ENCODE measurements at regions not wholly inside any gene's neighbourhood (a gene's known extent, or its start where the extent isn't known, plus 50 kb on each side); places are given as distances from the start of the nearest gene placed in this dataset.

DNA sequence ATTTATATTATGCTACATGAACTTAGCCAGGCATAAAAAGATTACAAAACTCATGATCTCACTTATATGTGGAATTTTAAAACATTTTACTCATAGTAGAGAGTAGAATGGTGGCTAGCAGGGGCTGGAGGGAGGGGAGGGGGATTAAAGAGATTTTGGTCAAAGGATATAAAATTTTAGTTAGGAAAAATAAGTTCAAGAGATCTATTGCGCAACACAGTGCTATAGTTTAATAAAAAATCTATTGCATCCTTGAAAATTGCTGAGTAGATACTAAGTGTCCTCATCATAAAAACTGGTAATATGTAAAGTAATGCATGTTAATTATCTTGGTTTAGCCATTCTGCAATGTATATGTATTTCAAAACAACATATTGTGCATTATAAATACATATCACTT is 635.6 kb upstream of the NEGR1 start:
- BruUV-seq (replicated peaks) = no TSS peak
- no peak for FAIRE-seq
- WGBS (ENCODE audit: insufficient coverage, insufficient replicate concordance, low lambda C conversion rate, missing lambda C conversion rate) = 0% methylated on average over 1 of the region's 1 CpG

More for the DNA sequence above, 635.6 kb upstream of the NEGR1 start:
- no peak overlapping the region for H3K9ac ChIP-seq (ENCODE audit: control insufficient read depth, insufficient read depth, low read length)
- DNase-seq (ENCODE audit: low read depth, low spot score) (no peak), ATAC-seq (no peak)
- intact Hi-C loops (cut with micrococcal nuclease; ENCODE audit: unreplicated experiment) (no loop called here), in situ Hi-C loops (cut with MboI) (no loop called here)
- no peak overlapping the region for H3K27ac ChIP-seq (ENCODE audit: control insufficient read depth, insufficient read depth)
- no peak overlapping the region for H3K4me2 ChIP-seq (ENCODE audit: control insufficient read depth, insufficient read depth)
- no peaks in the 10 kb centered on the region for H3K4me1 ChIP-seq (ENCODE audit: control insufficient read depth, insufficient read depth, low read length)
- H4K20me1 ChIP-seq (ENCODE audit: control insufficient read depth, insufficient read depth) = no peaks in the 10 kb centered on the region
- H3K4me3 ChIP-seq = no peak overlapping the region
- H3K9me3 ChIP-seq (replicated peaks; ENCODE audit: control insufficient read depth, insufficient read depth, low read length) = no peaks in the 10 kb centered on the region
- TF ChIP-seq IKZF2 (IDR thresholded peaks at IDR 0.05) (no peak), CBX5 (IDR thresholded peaks at IDR 0.05; ENCODE audit: low read depth) (no peak), CBX3 (IDR thresholded peaks at IDR 0.05; ENCODE audit: borderline replicate concordance, low read depth) (no peak), SP1 (IDR thresholded peaks at IDR 0.05; ENCODE audit: low read depth, low read length) (no peak), STAT3 (IDR thresholded peaks at IDR 0.05; ENCODE audit: low read depth, low read length) (no peak), TBL1XR1 (IDR thresholded peaks at IDR 0.05; ENCODE audit: low read depth, low read length) (no peak), POU2F2 (IDR thresholded peaks at IDR 0.05; ENCODE audit: borderline replicate concordance, low read depth, low read length) (no peak), ASH2L (IDR thresholded peaks at IDR 0.05; ENCODE audit: borderline replicate concordance, low read depth) (no peak), MEF2B (IDR thresholded peaks at IDR 0.05; ENCODE audit: partially characterized antibody, poor library complexity, severe bottlenecking) (no peak)
- TF ChIP-seq, protein P1, sequence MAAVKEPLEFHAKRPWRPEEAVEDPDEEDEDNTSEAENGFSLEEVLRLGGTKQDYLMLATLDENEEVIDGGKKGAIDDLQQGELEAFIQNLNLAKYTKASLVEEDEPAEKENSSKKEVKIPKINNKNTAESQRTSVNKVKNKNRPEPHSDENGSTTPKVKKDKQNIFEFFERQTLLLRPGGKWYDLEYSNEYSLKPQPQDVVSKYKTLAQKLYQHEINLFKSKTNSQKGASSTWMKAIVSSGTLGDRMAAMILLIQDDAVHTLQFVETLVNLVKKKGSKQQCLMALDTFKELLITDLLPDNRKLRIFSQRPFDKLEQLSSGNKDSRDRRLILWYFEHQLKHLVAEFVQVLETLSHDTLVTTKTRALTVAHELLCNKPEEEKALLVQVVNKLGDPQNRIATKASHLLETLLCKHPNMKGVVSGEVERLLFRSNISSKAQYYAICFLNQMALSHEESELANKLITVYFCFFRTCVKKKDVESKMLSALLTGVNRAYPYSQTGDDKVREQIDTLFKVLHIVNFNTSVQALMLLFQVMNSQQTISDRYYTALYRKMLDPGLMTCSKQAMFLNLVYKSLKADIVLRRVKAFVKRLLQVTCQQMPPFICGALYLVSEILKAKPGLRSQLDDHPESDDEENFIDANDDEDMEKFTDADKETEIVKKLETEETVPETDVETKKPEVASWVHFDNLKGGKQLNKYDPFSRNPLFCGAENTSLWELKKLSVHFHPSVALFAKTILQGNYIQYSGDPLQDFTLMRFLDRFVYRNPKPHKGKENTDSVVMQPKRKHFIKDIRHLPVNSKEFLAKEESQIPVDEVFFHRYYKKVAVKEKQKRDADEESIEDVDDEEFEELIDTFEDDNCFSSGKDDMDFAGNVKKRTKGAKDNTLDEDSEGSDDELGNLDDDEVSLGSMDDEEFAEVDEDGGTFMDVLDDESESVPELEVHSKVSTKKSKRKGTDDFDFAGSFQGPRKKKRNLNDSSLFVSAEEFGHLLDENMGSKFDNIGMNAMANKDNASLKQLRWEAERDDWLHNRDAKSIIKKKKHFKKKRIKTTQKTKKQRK (IDR thresholded peaks at IDR 0.05; ENCODE audit: low read depth, low read length) = no peak
- H3K36me3 ChIP-seq (ENCODE audit: control insufficient read depth in 2 of 2, insufficient read depth in 2 of 2, low read length in 1 of 2) = no peaks in the 10 kb centered on the region
- no peak overlapping the region for H2AFZ ChIP-seq (ENCODE audit: control insufficient read depth, low read depth, low read length)
- no peaks in the 10 kb centered on the region for H3K79me2 ChIP-seq (ENCODE audit: control insufficient read depth, insufficient read depth, low read length)
- ChIA-PET CTCF (no interaction called here), SMC1A (ENCODE audit: uncharacterized antibody, unreplicated experiment) (no interaction called here), RAD21 (ENCODE audit: unreplicated experiment) (no interaction called here), POLR2A (no interaction called here)
- no peaks in the 10 kb centered on the region for H3K27me3 ChIP-seq (replicated peaks in 1 of 2; ENCODE audit: control insufficient read depth in 2 of 2, insufficient read depth in 2 of 2, low read length in 1 of 2)
